Caco-2 (cell line): ENCODE measurements at regions not wholly inside any gene's neighbourhood (a gene's known extent, or its start where the extent isn't known, plus 50 kb on each side); places are given as distances from the start of the nearest gene placed in this dataset.

Source experiments
- BruUV-seq: library from RNA; stranded (reverse); fragments of 400-500 nt; replicated peaks from 2 replicates; lab custom pipeline; 2021; lab: Mats Ljungman, UMichigan
- CTCF ChIA-PET: fragments of 300-600 bp; sonication (Branson Sonifier 250); formaldehyde crosslinking; loops from one replicate; lab custom pipeline; 2022; ENCODE audit warnings: antibody characterized with exemption; lab: Charles Lee
- POLR2A ChIA-PET: fragments of 300-600 bp; sonication (Branson Sonifier 250); formaldehyde crosslinking; loops from one replicate; lab custom pipeline; 2022; ENCODE audit warnings: antibody characterized with exemption; lab: Charles Lee
- DNase-seq, 2 experiments: peaks; one replicate each; pipeline versions ENCODE4 v3.0.0 to v3.0.0-alpha.2; 2020 to 2022
- H3K27me3 ChIP-seq: replicated peaks from 2 replicates; pipeline ENCODE4 v1.6.0; 2011; ENCODE audit warnings: low read length; ENCODE audit not compliant: control insufficient read depth, insufficient read depth
- H3K36me3 ChIP-seq: 2 replicates; pipeline ENCODE4 v1.5.1; 2011; ENCODE audit warnings: low read length; ENCODE audit not compliant: control insufficient read depth, insufficient read depth
- H3K4me1 ChIP-seq: fragments of 250-450 bp; sonication (Bioruptor Pico); 2 replicates; pipeline ENCODE4 v1.5.1; 2020; ENCODE audit warnings: mild to moderate bottlenecking
- H3K4me3 ChIP-seq: 2 replicates; pipeline ENCODE4 v1.5.1; 2011; ENCODE audit warnings: low read depth, mild to moderate bottlenecking, control low read depth, low read length
- H3K9me3 ChIP-seq: fragments of 250-450 bp; sonication (Bioruptor Pico); 2 replicates; pipeline ENCODE4 v1.5.1; 2020; ENCODE audit warnings: mild to moderate bottlenecking, moderate library complexity
- H3K27ac Mint-ChIP-seq: one replicate; pipeline ENCODE4 v1.8.0; 2022; ENCODE audit warnings: mixed read lengths; ENCODE audit not compliant: unreplicated experiment
- H3K27me3 Mint-ChIP-seq: one replicate; pipeline ENCODE4 v1.8.0; 2022; ENCODE audit warnings: mixed read lengths; ENCODE audit not compliant: insufficient read depth, unreplicated experiment
- H3K36me3 Mint-ChIP-seq: one replicate; pipeline ENCODE4 v1.8.0; 2022; ENCODE audit warnings: mild to moderate bottlenecking, mixed read lengths; ENCODE audit not compliant: insufficient read depth, unreplicated experiment
- H3K4me1 Mint-ChIP-seq: one replicate; pipeline ENCODE4 v1.8.0; 2022; ENCODE audit warnings: low read depth, mixed read lengths; ENCODE audit not compliant: unreplicated experiment
- H3K4me3 Mint-ChIP-seq: one replicate; pipeline ENCODE4 v1.8.0; 2022; ENCODE audit warnings: mild to moderate bottlenecking, moderate library complexity, mixed read lengths; ENCODE audit not compliant: unreplicated experiment
- H3K9me3 Mint-ChIP-seq: one replicate; pipeline ENCODE4 v1.8.0; 2022; ENCODE audit warnings: mixed read lengths; ENCODE audit not compliant: unreplicated experiment
- intact Hi-C: fragments of 100-400 bp; cut with micrococcal nuclease; formaldehyde crosslinking; loops from one replicate; pipeline ENCODE4 v1.10.0; 2022; ENCODE audit not compliant: unreplicated experiment
- TF ChIP-seq, protein P1 (sequence below), 2 experiments: fragments of 200-600 bp in 1 of 2; IDR thresholded peaks; 1 replicate in 1 of 2; 2 replicates in 1 of 2; pipeline versions ENCODE4 v1.5.1 to v1.8.0; 2011 to 2022; ENCODE audit warnings: antibody characterized with exemption in 1 of 2, control low read depth in 1 of 2, inconsistent platforms in 1 of 2, low read depth in 1 of 2, low read length in 1 of 2, mild to moderate bottlenecking in 1 of 2, moderate library complexity in 1 of 2; ENCODE audit not compliant: insufficient read depth in 1 of 2, severe bottlenecking in 1 of 2, unreplicated experiment in 1 of 2

DNA sequence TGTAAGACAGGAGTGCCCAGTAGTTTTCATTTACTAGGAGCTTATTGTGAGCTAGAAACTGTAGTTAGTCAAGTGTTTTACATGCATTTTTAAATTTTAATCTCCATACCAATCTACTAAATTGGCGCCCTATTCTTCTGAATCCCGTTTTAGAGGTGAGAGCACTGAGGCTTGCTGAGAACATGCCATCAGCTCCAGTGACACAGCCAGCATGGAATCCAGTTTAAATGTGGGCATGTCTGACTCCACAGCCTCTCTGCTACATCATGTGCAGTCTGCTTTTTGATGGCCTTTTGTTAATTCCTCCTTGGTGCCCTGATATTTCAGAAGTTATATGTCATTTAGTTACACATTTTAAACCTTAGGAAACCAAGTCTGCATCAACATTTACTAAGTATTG lies 325.4 kb downstream of the DLEU7 start:
- BruUV-seq = no TSS peak
- intact Hi-C loops = no loop called here
- peaks cover 19% of the 10 kb centered on the region for H3K4me1 ChIP-seq
- TF ChIP-seq, protein P1, sequence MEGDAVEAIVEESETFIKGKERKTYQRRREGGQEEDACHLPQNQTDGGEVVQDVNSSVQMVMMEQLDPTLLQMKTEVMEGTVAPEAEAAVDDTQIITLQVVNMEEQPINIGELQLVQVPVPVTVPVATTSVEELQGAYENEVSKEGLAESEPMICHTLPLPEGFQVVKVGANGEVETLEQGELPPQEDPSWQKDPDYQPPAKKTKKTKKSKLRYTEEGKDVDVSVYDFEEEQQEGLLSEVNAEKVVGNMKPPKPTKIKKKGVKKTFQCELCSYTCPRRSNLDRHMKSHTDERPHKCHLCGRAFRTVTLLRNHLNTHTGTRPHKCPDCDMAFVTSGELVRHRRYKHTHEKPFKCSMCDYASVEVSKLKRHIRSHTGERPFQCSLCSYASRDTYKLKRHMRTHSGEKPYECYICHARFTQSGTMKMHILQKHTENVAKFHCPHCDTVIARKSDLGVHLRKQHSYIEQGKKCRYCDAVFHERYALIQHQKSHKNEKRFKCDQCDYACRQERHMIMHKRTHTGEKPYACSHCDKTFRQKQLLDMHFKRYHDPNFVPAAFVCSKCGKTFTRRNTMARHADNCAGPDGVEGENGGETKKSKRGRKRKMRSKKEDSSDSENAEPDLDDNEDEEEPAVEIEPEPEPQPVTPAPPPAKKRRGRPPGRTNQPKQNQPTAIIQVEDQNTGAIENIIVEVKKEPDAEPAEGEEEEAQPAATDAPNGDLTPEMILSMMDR (IDR thresholded peaks at IDR 0.05; ENCODE audit: insufficient read depth in 1 of 2, low read depth in 1 of 2, low read length in 1 of 2, severe bottlenecking in 1 of 2, unreplicated experiment in 1 of 2) = no peak
- H3K9me3 ChIP-seq = no peaks in the 10 kb centered on the region
- Mint-ChIP-seq H3K27ac (no peak overlapping the region), H3K4me3 (no peak overlapping the region), H3K9me3 (no peaks in the 10 kb centered on the region), H3K4me1 (peaks cover 28% of the 10 kb centered on the region), H3K36me3 (no peaks in the 10 kb centered on the region), H3K27me3 (no peaks in the 10 kb centered on the region)
- H3K36me3 ChIP-seq = no peaks in the 10 kb centered on the region
- H3K27me3 ChIP-seq = no peaks in the 10 kb centered on the region
- DNase-seq = no peak
- no peak overlapping the region for H3K4me3 ChIP-seq
- ChIA-PET POLR2A (no interaction called here), CTCF (no interaction called here)

DNA sequence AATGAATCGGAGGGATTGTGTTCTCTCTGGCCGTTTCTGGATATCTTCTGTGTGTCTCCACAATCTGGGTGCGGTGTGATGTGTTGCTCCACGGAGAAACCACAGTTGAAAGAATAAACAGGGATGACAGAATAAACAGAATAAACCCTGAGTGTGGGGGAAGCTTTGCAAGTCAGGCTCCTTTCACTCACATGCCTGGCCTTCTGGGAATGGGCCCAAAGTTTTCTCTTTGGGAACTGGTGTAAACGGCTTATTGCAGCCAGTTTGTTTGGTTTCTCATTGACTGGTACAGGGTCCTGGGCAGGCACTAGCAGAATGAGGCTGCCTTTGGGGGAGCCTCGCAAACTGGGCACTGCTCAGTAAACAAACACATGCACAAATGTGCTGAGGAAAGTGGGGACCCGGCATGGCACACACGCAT lies 324.7 kb downstream of the DLEU7 start:
- CTCF ChIA-PET = no interaction called here
- H3K4me1 Mint-ChIP-seq = peaks cover 28% of the 10 kb centered on the region
- no peak for DNase-seq
- Histone ChIP-seq H3K27me3 (no peaks in the 10 kb centered on the region), H3K36me3 (no peaks in the 10 kb centered on the region), H3K4me1 (peaks cover 19% of the 10 kb centered on the region), H3K9me3 (no peaks in the 10 kb centered on the region), H3K4me3 (no peak overlapping the region)
- H3K27me3 Mint-ChIP-seq = no peaks in the 10 kb centered on the region
- BruUV-seq = no TSS peak
- TF ChIP-seq, protein P1 (IDR thresholded peaks at IDR 0.05; ENCODE audit: insufficient read depth in 1 of 2, low read depth in 1 of 2, low read length in 1 of 2, severe bottlenecking in 1 of 2, unreplicated experiment in 1 of 2) = no peak
- no peak overlapping the region for H3K27ac Mint-ChIP-seq
- POLR2A ChIA-PET = no interaction called here
- intact Hi-C loops = no loop called here
- H3K9me3 Mint-ChIP-seq = no peaks in the 10 kb centered on the region
- no peak overlapping the region for H3K4me3 Mint-ChIP-seq
- no peaks in the 10 kb centered on the region for H3K36me3 Mint-ChIP-seq

DNA sequence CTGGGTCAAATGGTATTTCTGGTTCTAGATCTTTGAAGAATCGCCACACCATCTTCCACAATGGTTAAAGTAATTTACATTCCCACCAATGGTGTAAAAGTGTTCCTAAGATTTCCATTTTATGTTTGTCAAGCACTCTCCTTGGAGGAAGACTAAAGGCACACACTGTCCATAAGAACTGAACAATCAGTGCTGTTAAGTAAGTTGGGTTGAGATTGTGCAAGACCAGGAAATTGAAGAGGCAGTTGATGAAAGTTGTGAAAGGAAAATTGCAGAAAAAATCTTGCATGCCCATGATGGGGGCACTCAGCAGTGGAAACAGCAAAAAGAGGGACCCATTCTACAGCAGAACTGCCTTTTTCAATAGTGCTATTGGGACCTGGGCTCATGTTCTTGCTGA lies 323.6 kb downstream of the DLEU7 start:
- TF ChIP-seq, protein P1 (IDR thresholded peaks at IDR 0.05; ENCODE audit: insufficient read depth in 1 of 2, low read depth in 1 of 2, low read length in 1 of 2, severe bottlenecking in 1 of 2, unreplicated experiment in 1 of 2) = no peak
- ChIA-PET POLR2A (no interaction called here), CTCF (no interaction called here)
- no peak overlapping the region for H3K4me3 Mint-ChIP-seq
- no peak overlapping the region for H3K4me3 ChIP-seq
- no peaks in the 10 kb centered on the region for H3K36me3 Mint-ChIP-seq
- no peaks in the 10 kb centered on the region for H3K36me3 ChIP-seq
- BruUV-seq = no TSS peak
- peaks cover 20% of the 10 kb centered on the region for H3K4me1 Mint-ChIP-seq
- H3K4me1 ChIP-seq = peaks cover 14% of the 10 kb centered on the region
- DNase-seq = no peak
- intact Hi-C loops = no loop called here
- no peaks in the 10 kb centered on the region for H3K9me3 Mint-ChIP-seq
- no peaks in the 10 kb centered on the region for H3K27me3 Mint-ChIP-seq
- no peaks in the 10 kb centered on the region for H3K27me3 ChIP-seq
- H3K9me3 ChIP-seq = no peaks in the 10 kb centered on the region
- no peak overlapping the region for H3K27ac Mint-ChIP-seq
